K562 (cell line): ENCODE measurements at regions not wholly inside any gene's neighbourhood (a gene's known extent, or its start where the extent isn't known, plus 50 kb on each side); places are given as distances from the start of the nearest gene placed in this dataset.
A peak's percentile ranks its signal among the peaks of the same experiment; 100 is the strongest.

Experiments used
- ATF1 ChIP-seq, 2 experiments: fragments of 450-650 bp in 1 of 2; IDR thresholded peaks; 2 replicates each; pipeline ENCODE4 v1.6.1; 2016; ENCODE audit warnings: missing compliant biosample characterization in 1 of 2, missing genetic modification characterization in 1 of 2
- CREB3 ChIP-seq: fragments of 450-650 bp; conservative IDR thresholded peaks from 2 replicates; pipeline ENCODE4 v1.6.1; 2016; ENCODE audit warnings: missing genetic modification characterization, low read depth, mild to moderate bottlenecking, missing compliant biosample characterization, moderate library complexity
- ELK1 ChIP-seq: sonication (generic); formaldehyde crosslinking; IDR thresholded peaks from 2 replicates; pipeline ENCODE4 v1.8.1; 2022; ENCODE audit warnings: missing genetic modification reagents
- EP300 ChIP-seq: IDR thresholded peaks from 2 replicates; pipeline ENCODE4 v1.6.1; 2012; ENCODE audit warnings: low read length, improper control_type of control experiment
- HLTF ChIP-seq: fragments of 450-650 bp; IDR thresholded peaks from 2 replicates; pipeline ENCODE4 v1.6.1; 2016
- KDM5B ChIP-seq: fragments of 200-600 bp; sonication (generic); IDR thresholded peaks from 2 replicates; pipeline ENCODE4 v1.6.1; 2012; ENCODE audit warnings: low read depth, mild to moderate bottlenecking, moderate library complexity, low read length, control low read depth, inconsistent platforms; ENCODE audit not compliant: insufficient replicate concordance
- NCOA6 ChIP-seq: fragments of 450-650 bp; IDR thresholded peaks from 2 replicates; pipeline ENCODE4 v1.6.1; 2017; ENCODE audit warnings: mild to moderate bottlenecking
- NEUROD1 ChIP-seq: fragments of 150-350 bp; IDR thresholded peaks from 2 replicates; pipeline ENCODE4 v1.6.1; 2014; ENCODE audit warnings: borderline replicate concordance, low read length, low read depth; ENCODE audit not compliant: partially characterized antibody
- NR2C2 ChIP-seq, 2 experiments: fragments of 200-800 bp in 1 of 2; sonication (Bioruptor generic) in 1 of 2; sonication (generic) in 1 of 2; formaldehyde crosslinking in 1 of 2; IDR thresholded peaks; 2 replicates each; pipeline versions ENCODE4 v1.6.1 to v1.8.0; 2016 to 2022; ENCODE audit warnings: mild to moderate bottlenecking in 1 of 2, missing compliant biosample characterization in 1 of 2, missing genetic modification characterization in 1 of 2, missing genetic modification reagents in 1 of 2
- POLR2AphosphoS5 ChIP-seq: IDR thresholded peaks from 2 replicates; pipeline ENCODE4 v1.6.1; 2011; ENCODE audit warnings: mild to moderate bottlenecking, low read depth, low read length, moderate library complexity; ENCODE audit not compliant: control insufficient read depth, insufficient read depth
- PTBP1 ChIP-seq: fragments of 200-400 bp; formaldehyde crosslinking; IDR thresholded peaks from 2 replicates; pipeline ENCODE4 v1.6.1; 2017; ENCODE audit warnings: low read depth, low read length
- RFX1 ChIP-seq: fragments of 450-650 bp; IDR thresholded peaks from 2 replicates; pipeline ENCODE4 v1.6.1; 2016; ENCODE audit warnings: mild to moderate bottlenecking, moderate library complexity
- SAP30 ChIP-seq: fragments of 200-600 bp; sonication (generic); IDR thresholded peaks from 2 replicates; pipeline ENCODE4 v1.6.1; 2012; ENCODE audit warnings: borderline replicate concordance, low read depth, mild to moderate bottlenecking, moderate library complexity, low read length, control low read depth, inconsistent platforms; ENCODE audit not compliant: insufficient read depth, poor library complexity, severe bottlenecking
- SIRT6 ChIP-seq: IDR thresholded peaks from one replicate; pipeline ENCODE4 v1.6.1; 2012; ENCODE audit warnings: low read depth, mild to moderate bottlenecking, control low read depth, inconsistent platforms, low read length, moderate library complexity
- SPI1 ChIP-seq: IDR thresholded peaks from 2 replicates; pipeline ENCODE4 v1.6.1; 2011; ENCODE audit warnings: low read depth, low read length, control low read depth, borderline replicate concordance
- TFE3 ChIP-seq: fragments of 450-650 bp; formaldehyde crosslinking; IDR thresholded peaks from 2 replicates; pipeline ENCODE4 v1.4.0; 2020; ENCODE audit warnings: mild to moderate bottlenecking, mixed read lengths
- ZNF143 ChIP-seq: sonication (generic); formaldehyde crosslinking; IDR thresholded peaks from 2 replicates; pipeline ENCODE4 v1.9.0; 2022; ENCODE audit warnings: mild to moderate bottlenecking, missing genetic modification reagents
- ZNF445 ChIP-seq: fragments of 250-450 bp; sonication (Bioruptor Pico); IDR thresholded peaks from 2 replicates; pipeline ENCODE4 v1.4.0; 2020; ENCODE audit warnings: low read depth, mild to moderate bottlenecking, moderate library complexity
- ZNF584 ChIP-seq: fragments of 200-800 bp; sonication (Bioruptor generic); IDR thresholded peaks from 2 replicates; pipeline ENCODE4 v1.6.1; 2016; ENCODE audit warnings: low read depth, mild to moderate bottlenecking, missing genetic modification characterization, missing compliant biosample characterization
- ZNF639 ChIP-seq, 2 experiments: fragments of 200-800 bp in 1 of 2; sonication (Bioruptor generic) in 1 of 2; sonication (generic) in 1 of 2; formaldehyde crosslinking in 1 of 2; IDR thresholded peaks in 1 of 2; conservative IDR thresholded peaks in 1 of 2; 2 replicates each; pipeline versions ENCODE4 v1.5.0 to v1.6.1; 2016 to 2020; ENCODE audit warnings: missing compliant biosample characterization in 1 of 2, missing genetic modification characterization in 1 of 2, missing genetic modification reagents in 1 of 2

GRCh38 chr20:48139262-48140041 lies 354.2 kb upstream of the SULF2 start (continued):
- TF ChIP-seq ELK1 (CRISPR knock-in tag) (no peak), ZNF445 (CRISPR knock-in tag) (peak; percentile 94), CREB3 (tag) (peak; percentile 100), NCOA6 (no peak), SIRT6 (no peak), PTBP1 (no peak), EP300 (no peak; the same call in 1 of the 2 replicates), POLR2AphosphoS5 (no peak), ZNF639 (CRISPR knock-in tag; conservative IDR thresholded peaks at IDR 0.05 in 1 of 2, IDR thresholded peaks at IDR 0.05 in 1 of 2) (peak in 1 of 2 experiments; percentile 99; a peak in 2 of 4 replicates), SAP30 (no peak), ATF1 (CRISPR knock-in tag; IDR thresholded peaks at IDR 0.05) (no peak), ATF1 (tag; IDR thresholded peaks at IDR 0.05) (peak; percentile 85), NR2C2 (CRISPR knock-in tag; IDR thresholded peaks at IDR 0.05) (no peak), NR2C2 (tag; IDR thresholded peaks at IDR 0.05) (peak; percentile 96), KDM5B (no peak), ZNF584 (peak; percentile 100), NEUROD1 (no peak), HLTF (no peak), ZNF143 (no peak), RFX1 (peak; percentile 41), TFE3 (peak; percentile 85), SPI1 (no peak)
